ENCODE measurements at regions not wholly inside any gene's neighbourhood (a gene's known extent, or its start where the extent isn't known, plus 50 kb on each side); places are given as distances from the start of the nearest gene placed in this dataset.

DNA sequence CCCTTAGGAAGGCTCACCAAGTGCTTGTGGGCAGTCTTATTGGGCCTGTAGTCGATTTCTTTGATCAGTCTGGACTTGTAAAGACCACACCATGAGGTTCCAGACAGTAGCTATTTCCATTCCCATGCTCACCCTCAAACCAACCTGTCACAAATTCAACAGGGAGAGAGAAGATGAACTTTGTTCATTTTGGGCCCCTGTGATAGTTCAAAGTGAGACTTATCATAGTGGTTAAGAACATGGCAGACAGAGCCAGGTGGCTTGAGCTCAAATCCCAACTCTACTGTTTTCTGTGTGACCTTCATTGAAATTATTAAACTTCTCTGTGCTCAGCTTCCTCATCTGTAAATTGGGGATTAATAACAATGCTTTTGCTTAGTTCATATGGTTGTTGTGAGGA, 53.9 kb upstream of the CTLA4 start:
- no peak for DNase-seq (ENCODE audit: low read depth, low spot score)

DNA sequence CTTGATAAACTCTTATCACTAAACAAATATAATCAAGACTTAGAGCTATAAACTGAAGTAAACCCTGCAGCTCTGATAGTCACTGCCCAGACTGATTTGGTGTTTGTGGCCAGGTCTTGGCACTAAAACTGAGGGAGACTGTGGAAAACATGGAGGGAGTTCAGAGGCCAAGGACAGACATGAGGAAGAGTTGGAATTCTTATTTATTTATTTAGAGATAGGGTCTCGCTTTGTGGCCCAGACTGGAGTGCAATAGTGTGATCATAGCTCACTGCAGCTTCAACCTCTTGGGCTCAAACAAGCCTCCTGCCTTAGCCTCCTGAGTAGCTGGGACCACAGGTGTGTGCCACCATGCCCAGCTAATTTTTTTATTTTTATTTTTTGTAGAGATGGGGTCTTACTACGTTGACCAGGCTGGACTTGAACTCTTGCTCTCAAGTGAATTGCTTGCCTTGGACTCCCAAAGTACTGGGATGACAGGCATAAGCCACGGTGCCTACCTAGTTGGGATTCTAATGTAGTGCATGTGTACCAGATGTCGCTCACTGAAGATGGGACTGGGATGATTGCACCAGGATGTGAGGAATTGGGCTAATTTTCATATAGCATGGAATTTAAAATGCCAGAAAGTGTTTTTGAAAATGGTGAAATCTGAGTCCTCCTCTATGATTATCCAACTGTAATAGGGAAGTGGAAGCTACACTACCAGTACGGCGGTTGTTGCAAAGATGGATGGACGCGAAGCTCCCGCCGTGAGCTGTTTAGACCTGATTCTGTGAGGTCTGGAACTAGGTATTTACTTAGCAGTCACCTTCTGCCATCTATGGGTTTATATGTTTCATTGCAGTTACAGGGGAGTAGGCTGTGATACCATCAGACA, 52.7 kb upstream of the CTLA4 start:
- DNase-seq (ENCODE audit: low read depth, low spot score) = peak; percentile 68

DNA sequence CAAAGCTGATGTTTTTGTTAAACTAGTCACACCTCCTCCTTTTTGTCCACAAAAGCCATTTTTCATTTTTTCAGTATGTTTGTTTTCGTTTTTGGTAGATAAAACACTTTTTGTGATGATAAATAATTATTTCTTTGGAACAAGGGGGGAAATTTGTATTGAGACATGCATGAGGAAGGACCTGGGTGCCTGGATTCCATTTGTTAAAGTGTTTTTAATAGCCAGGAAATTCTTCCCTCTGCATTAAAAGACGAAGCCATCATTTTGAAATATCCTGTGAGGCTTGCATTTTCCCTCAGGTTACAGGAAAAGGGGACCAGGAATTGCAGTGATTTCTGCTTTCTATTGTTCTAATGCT, 52.1 kb upstream of the CTLA4 start:
- no peak for DNase-seq (ENCODE audit: low read depth, low spot score)

DNA sequence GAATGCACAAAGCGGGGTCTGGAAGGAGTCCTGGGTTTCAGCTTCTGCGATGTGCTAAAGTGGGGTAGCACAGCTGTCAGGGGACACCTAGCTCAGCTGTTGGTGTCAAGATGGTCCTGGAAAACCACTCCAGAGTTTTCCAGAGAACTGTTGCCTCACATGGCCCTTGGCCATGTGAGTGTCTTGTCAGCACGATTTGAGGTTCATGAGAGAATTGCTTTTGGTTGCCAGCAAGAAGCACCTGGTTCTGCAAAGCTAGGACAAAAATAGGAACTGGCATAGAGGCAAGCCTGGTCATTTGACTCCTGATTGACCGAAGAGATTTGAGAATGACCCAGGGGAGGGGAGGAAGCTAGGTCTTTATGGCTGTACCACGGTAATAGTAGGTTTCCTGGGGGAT, 50.4 kb upstream of the CTLA4 start:
- DNase-seq (ENCODE audit: low read depth, low spot score) = no peak

Measured in iPS DF 19.7 (cell line).